ENCODE measurements at regions not wholly inside any gene's neighbourhood (a gene's known extent, or its start where the extent isn't known, plus 50 kb on each side); places are given as distances from the start of the nearest gene placed in this dataset.

DNA sequence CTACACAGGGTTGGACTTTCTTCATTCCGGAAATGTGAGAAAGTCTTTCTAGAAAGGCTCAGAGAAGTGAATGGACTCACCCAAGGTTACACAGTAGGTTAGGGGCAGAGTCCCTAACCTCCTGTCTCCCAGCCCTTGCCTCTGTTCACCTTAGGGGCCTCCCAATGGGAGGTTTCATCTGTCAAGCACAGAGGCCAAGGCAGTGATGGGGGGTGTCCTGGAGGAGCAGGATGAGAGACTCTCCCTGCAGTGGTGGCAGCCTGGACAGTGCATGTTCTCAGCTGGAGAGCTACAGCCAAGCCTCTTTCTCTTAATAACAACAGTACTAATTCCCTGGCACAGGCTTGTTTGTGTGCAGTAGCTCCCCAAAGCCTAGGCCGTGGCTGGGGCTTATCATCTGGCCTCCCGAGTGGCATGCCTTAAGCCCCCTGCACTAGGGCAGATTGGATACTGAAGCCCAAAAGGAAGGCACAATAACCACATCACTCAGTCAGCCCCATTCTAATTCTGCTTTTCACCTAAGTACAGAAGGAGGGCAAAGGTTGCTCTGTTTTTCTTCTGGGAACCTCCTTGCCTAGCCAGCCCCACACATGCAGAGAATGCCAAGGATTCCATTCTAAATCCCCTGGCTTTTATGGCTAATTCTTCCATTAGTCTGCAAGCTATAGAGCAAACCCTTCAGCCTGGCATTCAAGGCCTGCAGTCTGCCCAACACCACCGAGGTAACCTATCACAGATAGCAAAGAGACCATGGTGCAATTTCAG is 50.2 kb upstream of the XPA start:
- DNase-seq (ENCODE audit: low read depth in 2 of 3, low spot score in 1 of 3), result no peak

DNA sequence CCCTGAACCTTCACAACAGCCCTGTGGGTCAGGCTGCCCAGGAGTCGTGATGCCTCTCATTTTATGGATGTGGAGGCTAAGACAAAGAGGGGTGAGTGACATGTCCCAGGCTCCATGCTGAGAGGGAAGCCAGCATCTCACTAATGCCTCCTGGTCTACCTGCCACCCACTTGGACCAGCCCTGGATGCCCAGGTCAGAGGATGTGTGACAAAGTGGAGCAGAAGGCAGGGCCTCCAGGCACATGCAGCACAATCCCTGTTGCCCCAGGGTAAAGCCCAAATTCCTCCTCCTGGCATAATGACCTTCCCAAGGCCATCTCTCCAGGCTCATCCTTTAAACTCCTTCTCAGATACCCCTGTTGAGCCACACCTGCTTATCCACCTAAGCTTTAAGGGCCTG is 51.4 kb upstream of the XPA start:
- DNase-seq (ENCODE audit: low read depth in 2 of 3, low spot score in 1 of 3), result no peak

DNA sequence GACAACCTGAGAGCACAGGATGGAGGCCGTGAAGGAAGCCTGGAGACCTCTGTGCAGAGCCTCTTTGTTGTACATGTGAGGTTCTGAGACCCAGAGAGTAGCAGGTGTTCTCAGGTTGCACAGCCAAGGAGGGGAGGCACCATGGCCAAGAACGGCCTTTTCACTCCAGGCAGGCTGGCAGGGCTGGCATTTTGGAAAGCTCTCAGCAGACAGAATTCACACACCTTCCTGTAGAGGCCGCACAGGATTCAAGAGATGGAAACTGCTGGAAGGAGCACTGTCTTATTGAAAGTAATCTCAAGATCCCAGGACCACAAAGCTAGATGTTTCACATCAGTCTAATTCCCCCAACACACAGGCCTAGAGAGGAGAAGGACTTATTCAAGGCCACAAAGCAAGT is 52.8 kb upstream of the XPA start:
- DNase-seq (ENCODE audit: low read depth in 2 of 3, low spot score in 1 of 3), result no peak

DNA sequence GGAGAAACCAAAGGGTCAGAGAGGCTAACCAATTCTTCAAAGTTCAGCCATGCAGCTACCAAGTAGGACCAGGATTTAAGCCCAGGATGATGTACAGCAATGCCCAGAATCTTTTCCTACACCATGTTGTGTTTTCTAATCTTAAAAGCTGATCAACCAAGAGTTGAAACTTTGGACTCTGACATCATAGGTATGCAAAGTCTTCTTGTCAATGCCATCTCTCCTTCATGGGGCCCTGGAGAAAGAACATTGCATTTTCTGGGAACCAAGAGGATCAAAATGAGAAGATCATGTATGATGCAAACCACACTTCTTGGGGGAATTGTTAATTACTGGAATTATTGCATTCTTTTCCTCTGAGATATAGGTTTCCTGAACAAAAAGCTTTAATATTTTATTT is 54.4 kb upstream of the XPA start:
- no peak for DNase-seq (ENCODE audit: low read depth in 2 of 3, low spot score in 1 of 3)

DNA sequence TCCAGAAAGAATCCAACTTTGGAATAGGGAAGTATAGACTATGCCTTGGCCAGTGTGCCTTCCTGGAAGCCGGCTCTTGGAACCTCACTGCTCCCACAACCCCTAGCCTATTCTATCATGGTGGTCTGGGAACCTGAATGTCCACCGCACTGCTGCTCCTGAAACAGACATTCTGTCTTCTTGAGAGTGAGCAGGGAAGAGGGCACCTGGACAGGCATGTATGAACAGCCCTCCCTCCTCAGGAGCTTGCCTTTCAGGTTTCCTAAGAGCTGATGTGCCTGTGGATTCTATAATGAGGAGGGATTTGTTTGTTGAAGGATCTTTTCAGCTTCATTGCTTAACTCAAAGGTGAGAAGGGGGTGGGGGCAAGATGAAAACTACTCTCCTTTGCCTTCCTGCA is 55.1 kb upstream of the XPA start:
- DNase-seq (ENCODE audit: low read depth in 2 of 3, low spot score in 1 of 3), result no peak

DNA sequence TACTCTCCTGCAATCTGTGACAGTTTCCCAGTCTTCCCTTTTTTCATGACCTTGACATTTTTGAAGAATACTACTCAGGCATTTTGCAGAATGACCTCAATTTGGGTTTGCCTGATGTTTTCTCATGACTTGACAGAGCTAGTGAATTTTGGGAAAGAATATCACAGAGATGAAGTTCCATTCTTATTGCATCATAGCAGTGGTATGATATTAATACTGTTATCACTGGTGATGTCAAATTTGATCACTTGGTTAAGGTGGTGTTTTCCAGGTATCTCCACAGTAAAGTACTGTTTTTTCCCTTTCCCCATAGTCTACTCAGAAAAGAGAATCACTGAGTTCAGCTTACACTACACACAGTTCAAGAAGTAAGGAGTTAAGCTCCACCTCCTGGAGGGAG is 56.2 kb upstream of the XPA start:
- no peak for DNase-seq (ENCODE audit: low read depth in 2 of 3, low spot score in 1 of 3)

DNA sequence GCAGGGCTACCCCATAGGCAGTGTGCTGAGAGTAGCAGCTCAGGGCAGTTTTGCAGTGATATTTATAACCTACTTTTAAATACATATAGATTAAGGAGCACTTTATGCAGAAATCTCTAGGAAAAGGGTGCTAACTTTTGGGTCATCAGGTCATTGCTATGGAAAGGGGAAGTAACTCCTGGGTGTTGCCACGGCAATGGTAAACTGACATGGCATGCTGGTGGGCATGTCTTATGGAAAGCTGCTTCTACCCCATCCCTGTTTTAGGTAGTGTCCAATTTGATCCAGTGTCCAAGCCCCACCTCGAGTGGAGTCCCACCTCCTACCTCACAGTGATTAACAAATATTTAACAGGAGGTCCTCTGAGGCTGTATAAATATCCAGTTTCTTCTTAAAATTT is 56.8 kb upstream of the XPA start:
- DNase-seq (ENCODE audit: low read depth in 2 of 3, low spot score in 1 of 3), result no peak

DNA sequence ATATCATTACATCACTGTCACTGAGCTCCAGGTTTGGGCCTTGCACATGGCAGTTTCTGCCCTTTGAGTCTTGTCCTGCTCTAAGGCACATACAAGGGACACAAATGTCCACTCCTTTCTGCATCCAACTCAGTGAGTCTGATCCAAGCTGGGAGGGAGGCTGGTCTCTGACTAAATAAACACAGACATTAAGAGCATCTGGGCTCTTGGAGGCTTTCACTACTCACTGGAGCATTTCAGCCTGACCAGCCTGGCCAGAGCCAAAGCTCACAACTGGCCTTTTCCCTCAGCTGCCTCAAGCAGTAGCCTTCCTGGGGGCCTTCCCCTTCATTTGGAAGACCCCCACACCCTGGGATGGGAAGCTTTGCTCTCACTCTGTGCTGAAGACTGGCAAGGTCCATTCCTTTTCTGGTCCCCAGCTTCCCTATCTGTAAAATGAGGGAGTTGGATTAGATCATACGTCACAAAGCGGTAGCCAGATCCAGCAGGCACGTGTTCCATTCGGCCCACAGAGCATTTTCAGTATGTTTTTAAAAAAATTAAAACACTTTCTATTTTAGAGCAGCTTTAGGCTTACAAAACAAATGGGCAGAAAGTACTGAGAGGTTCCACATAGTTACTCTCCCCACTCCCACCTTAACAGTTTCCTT is 58.6 kb upstream of the XPA start:
- DNase-seq (ENCODE audit: low read depth in 2 of 3, low spot score in 1 of 3), result no peak

DNA sequence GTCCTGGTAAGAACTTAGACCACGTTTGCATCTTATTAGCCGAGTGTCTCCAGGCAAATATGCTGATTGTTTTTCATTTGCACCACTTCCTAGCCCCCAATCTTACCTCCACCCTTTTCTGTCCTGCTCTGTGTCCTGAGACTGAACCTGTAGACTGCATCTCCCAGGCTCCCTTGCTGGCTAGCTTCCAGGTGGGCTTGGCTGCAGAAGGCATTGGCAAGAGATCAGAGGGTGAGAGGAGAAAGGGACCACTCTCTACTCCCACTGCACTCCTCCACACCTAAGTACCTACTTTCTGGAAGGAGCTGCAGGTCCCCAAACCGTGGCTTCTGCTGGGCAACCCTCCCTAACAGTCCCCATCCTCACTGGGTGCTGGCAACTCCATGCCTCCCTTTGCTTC is 59.9 kb upstream of the XPA start:
- DNase-seq (ENCODE audit: low read depth in 2 of 3, low spot score in 1 of 3), result no peak

DNA sequence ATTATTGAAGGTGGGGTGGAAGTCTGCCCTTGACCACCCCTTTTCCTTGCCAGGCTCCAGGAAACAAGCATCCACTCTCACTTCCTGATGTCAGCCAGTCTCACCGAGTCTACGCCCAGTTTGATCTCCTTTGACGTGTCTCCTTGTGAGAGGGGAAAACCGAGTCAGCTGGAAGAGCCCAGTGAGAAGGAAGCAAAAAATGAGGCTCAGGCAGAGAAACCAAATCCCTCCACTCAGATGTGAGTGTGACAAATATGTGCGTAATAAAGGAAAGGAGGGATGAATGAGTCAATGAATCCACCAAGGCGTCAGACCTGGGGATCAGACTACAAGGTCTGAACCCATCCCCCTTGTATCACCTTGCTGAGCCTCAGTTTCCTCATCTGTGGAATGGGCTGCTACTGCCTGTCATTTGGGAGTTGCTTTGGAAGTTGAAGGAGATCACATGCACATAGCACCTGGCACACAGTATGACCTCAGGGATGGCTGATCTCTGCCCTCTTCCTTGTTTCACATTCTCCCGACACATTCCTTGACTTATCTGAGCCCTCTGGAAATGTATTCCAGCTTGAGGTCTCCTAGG is 61.3 kb upstream of the XPA start:
- DNase-seq (ENCODE audit: low read depth in 2 of 3, low spot score in 1 of 3), result no peak

DNA sequence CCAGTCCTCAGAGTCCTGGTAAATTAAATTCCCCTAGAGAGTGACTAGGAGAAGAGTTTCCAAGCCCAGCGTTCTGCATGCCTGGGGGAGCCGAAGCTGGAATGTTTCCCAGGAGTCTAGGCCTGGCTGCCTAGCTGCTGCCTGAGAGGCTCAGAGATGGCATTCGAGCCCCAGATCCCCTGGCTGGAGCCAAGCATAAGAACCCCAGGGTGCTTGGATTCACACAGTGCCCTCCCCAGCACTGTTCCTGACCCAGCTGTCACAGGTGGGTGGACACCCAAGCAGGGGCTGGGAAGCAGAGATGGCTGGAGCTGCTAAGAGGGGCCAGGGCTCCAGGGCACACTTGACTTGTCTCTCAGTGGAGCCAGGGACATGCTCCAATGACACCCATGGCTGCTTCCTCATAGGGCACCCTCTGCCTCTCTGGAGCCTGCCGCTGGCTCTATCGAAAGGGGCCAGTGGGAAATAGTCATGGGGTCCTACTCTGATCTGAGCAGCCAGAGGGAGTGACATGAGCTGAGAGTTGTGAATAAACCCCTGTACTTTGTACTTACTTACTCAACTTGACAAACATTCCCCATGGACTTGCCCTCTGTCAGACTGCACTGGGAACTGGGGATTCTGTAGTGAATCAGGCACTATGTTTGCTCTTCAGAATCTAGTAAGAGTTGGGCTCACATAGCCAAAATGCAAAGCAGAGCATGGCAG is 62.6 kb upstream of the XPA start:
- DNase-seq (ENCODE audit: low read depth in 2 of 3, low spot score in 1 of 3), result no peak

DNA sequence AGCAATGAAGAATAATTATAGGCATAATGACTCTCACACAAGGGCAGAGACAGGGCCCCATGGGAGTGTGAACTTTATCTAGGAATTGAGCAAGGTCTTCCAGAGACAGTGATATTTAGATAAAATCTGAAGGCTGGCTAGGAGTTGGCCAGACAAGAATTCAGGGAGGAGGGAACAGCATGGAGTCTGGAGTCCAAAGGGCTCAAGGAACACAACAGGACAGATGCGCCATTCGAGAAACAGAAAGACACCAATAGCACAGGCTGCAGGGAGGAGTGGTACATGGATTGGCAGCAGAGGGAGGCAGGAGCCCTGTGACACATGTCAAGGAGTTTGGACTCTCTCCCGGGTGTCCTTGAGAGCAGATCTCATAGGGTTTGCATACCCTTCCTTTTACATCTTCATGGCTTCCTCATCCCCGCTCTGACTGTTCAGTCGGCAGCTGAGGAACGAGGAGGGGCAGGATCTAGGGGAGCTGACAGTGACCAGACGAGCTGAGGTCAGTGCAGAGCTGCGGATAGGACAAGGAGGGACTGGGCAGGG is 64.0 kb upstream of the XPA start:
- no peak for DNase-seq (ENCODE audit: low read depth in 2 of 3, low spot score in 1 of 3)

DNA sequence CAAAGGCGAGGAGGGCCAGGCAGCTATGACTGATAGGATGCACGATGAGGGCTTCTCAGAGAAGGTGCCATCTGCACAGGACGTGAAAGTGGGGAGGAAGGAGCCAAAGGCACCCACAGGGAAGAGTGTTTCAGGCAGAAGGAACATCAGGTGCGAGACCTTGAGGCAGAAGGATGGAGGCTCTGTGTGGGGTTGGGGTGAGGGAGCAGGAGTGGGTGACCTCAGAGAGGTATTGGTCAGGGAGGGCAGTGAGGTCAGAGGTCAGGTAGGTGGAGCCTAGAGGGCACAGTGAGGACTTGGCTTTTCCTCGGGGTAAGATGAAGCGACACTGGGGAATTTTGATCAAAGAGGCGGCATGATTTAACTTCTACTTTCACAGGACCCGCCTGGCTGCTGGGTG is 64.7 kb upstream of the XPA start:
- no peak for DNase-seq (ENCODE audit: low read depth in 2 of 3, low spot score in 1 of 3)

DNA sequence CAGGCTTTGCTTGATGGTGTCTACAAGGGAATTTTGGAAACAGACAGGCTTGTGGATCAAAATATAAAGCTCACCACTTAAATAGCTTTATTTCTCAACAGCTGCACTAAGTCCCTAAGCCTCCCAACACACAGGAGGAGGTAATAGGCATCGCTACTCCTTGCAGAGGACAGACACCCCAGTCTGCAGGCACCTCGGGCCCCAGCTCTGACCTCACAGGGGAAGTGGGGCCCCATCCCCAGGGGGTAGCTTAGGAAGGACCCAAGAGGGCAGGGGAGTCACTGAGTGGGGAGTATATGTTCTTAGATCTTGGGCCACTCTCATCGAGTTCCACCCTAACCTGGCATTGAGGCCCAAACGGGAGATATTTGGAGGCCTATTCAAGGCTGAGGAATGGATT is 66.7 kb upstream of the XPA start:
- DNase-seq (ENCODE audit: low read depth in 2 of 3, low spot score in 1 of 3), result no peak

DNA sequence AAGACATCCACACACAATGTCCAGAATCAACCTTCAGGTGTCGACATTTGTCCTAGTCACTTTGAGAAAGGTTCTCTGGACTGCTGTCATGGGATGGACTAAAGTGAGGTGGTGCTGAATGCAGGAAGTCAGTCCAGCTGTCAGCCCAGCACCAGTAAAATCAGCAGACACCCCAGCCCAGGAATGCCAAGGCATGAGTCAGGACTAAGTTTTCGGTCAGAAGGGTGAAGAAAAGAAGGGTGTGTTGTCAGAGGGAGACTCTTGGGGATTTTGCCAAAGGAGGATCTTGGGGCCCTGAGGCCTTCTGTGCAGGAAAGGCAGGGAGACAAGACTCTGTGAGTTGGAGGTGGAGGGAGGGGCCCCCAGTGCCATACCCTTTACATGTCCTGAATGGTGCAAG is 69.0 kb upstream of the XPA start:
- no peak for DNase-seq (ENCODE audit: low read depth in 2 of 3, low spot score in 1 of 3)

DNA sequence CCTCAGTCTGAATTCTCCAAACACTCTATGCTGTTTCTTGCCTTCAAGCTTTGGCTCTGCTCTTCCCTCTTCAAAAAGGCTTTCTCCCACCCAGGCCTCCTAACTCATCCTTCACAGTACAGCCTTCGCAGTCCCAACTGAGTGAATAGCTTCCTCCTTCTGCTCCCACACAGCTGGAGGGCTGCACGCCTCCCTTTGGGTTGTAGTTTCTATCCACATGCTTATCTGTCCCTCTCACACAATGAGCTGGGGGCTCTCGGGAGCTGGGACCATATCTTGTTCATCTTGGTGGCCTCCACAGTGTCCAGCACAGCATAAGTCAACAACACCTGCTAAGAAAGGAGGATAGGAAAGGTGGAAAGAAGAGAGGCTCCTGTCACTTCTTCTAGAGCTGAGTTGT is 69.5 kb upstream of the XPA start:
- DNase-seq (ENCODE audit: low read depth in 2 of 3, low spot score in 1 of 3), result no peak

DNA sequence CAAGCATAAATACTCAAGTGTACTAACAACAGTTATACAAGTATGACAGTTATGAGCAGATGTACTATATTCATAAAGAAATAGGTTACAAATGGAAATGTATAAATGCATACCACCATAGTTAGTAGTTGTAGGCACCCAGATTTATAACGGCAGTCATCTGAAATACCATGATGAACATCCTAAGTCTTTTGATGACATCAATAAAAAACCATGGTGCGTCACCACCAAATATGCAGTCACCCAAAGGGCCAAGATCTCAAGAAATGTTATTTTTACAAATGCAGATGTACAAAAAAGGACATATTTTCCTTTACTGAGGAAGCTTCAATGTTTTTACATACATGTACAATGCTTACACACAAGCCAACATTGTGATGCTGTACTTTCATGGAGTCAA is 70.8 kb upstream of the XPA start:
- DNase-seq (ENCODE audit: low read depth in 2 of 3, low spot score in 1 of 3), result no peak

DNA sequence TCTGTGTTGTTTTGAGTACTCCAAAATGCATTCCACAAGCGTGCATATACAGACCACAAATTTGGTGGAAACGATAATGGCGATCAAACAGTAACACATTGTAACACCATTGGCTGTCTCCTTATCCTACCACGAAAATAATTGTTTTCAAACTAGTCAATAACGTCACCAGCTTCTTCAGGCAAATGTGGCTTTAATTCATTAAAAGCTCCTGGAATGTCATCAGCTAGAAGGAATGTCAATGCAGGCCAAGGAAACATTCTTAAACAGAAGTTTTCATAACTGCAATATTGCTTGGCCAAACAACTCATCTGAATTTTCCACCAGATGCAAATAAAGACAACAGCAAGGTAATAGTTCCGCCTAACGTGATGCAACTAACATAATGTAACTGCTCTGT is 71.6 kb upstream of the XPA start:
- DNase-seq (ENCODE audit: low read depth in 2 of 3, low spot score in 1 of 3), result no peak

DNA sequence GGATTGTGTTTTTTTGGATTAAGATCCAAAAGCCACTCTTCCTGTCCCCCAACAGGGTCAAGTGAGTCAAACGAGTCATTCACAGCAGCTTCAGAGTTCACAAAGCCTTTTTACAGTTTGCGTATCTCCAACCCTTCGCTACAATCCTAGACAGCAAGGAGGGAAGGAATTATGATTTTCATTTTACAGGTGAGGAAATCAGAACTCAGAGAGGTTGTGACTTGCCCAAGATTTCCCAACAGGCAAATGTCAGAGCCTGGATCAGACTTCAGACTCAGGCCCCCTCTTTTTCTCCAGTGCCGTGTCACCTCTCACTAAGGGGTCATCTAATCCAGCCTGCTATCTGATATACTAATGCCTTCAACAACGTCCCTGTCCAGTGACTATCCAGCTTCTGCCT is 72.1 kb upstream of the XPA start:
- DNase-seq (ENCODE audit: low read depth in 2 of 3, low spot score in 1 of 3), result no peak

DNA sequence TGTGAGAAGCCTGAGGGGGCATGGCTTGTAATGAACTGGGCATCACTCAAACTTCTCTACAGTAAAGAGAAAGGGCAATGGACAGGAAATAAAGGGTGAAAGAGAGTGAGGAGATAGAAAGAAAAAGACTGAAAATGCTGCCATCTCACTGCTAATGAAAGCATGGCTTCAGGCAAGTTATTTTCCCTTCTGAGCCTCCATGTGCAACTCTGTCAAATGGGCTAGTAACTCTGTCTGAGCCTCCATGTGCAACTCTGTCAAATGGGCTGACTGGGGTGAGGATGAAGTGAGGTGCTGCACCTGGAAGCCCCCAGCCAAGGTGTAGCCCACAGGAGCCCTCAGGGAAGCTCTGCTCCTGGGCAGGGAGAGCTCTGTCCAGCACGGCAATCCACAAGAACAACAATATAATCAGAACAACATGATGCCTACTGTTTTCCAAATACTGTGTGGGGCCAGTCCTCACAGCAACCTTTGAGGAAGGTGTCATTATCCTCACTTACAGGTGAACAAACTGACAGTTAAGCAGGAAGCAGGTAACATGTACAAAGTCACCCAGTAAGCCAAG is 73.8 kb upstream of the XPA start:
- no peak for DNase-seq (ENCODE audit: low read depth in 2 of 3, low spot score in 1 of 3)

DNA sequence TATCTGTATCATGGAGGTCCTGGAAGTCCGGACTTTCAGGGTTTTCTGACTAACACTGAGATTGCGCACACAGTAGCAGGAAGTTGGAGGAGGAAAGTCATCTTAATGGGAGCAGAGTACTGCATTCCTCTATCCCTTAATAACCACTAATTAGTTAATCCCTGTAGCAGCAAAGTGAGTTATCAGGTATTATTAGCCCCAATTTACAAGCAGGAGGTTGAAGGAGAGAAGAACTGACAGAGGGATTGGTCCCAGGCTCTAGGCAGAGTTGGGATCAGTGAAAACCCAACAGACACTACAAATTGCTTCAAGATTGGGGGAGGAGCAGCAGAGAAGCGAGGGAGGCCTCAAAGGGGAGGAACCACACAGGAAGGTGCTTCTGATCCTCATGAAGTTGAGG is 74.5 kb upstream of the XPA start:
- no peak for DNase-seq (ENCODE audit: low read depth in 2 of 3, low spot score in 1 of 3)

DNA sequence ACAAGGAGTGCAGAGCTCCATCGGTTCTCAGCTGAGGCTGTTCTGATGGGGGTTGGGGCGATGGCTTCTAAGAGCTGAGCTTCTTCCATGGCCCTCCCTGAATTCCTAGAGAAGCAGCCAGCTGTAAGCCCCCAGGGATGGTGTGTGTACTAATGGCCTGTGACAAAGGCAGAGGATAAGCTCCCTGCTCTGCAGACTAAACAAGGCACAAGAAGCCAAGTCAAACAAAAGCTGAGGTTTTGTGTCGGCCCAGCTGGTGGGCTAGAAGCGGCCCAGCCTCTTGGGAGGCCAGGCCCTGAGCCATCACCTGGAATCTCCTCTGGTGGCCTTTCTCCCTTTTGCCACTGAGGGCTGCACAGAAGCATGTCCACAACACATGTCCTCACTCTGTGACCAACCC is 75.0 kb upstream of the XPA start:
- no peak for DNase-seq (ENCODE audit: low read depth in 2 of 3, low spot score in 1 of 3)
